Vagina (tissue), 2 donors: ENCODE measurements at regions not wholly inside any gene's neighbourhood (a gene's known extent, or its start where the extent isn't known, plus 50 kb on each side); places are given as distances from the start of the nearest gene placed in this dataset.

Experiments
- POLR2A ChIP-seq, 2 donors: fragments of 450-650 bp; IDR thresholded peaks; one replicate each; pipeline ENCODE4 v1.6.1; 2017; ENCODE audit warnings: antibody characterized with exemption in 2 of 2, mild to moderate bottlenecking in 2 of 2, moderate library complexity in 2 of 2
- POLR2AphosphoS5 ChIP-seq, 2 donors: sonication (generic); formaldehyde crosslinking; IDR thresholded peaks; one replicate each; pipeline ENCODE4 v1.9.0; 2017; ENCODE audit warnings: antibody characterized with exemption in 2 of 2, mild to moderate bottlenecking in 2 of 2, low read depth in 1 of 2; ENCODE audit not compliant: insufficient read depth in 1 of 2

DNA sequence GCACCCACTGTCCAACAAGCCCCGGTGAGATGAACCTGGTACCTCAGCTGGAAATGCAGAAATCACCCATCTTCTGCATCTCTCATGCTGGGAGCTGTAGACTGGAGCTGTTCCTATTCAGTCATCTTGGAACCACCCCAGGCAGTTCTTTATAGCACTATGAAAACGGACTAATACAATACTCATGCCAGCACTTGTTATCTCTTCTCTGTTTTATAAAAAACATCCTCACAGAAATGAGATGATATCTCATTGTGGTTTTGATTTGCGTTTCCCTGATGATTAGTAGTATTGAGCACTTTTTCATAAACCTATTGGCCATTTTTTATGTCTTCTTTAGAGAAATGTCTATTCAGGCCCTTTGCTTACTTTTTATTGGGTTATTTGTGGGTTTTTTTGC lies 156.2 kb upstream of the ARPP21 start:
- TF ChIP-seq POLR2AphosphoS5 (IDR thresholded peaks at IDR 0.05; ENCODE audit: insufficient read depth in 1 of 2, low read depth in 1 of 2) (no peak), POLR2A (IDR thresholded peaks at IDR 0.05) (no peak)
